Neural progenitor cell (in vitro differentiated cells): ENCODE measurements at regions not wholly inside any gene's neighbourhood (a gene's known extent, or its start where the extent isn't known, plus 50 kb on each side); places are given as distances from the start of the nearest gene placed in this dataset.
A peak's percentile ranks its signal among the peaks of the same experiment; 100 is the strongest.

Experiments
- DNase-seq: peaks from one replicate; pipeline ENCODE4 v3.0.0-alpha.2; 2016; ENCODE audit warnings: low spot score
- H2AFZ ChIP-seq: fragments of 200-600 bp; sonication (generic); replicated peaks from 2 replicates; pipeline ENCODE4 v1.6.1; 2016; ENCODE audit warnings: antibody characterized with exemption
- H3F3A ChIP-seq: fragments of 200-600 bp; sonication (generic); 2 replicates; pipeline ENCODE4 v1.6.1; 2016; ENCODE audit warnings: antibody characterized with exemption, low read depth
- H3K27ac ChIP-seq: fragments of 200-600 bp; sonication (generic); 2 replicates; pipeline ENCODE4 v1.5.1; 2016; ENCODE audit warnings: mild to moderate bottlenecking
- H3K27me3 ChIP-seq: fragments of 200-600 bp; sonication (generic); 2 replicates; pipeline ENCODE4 v1.6.1; 2016; ENCODE audit warnings: mild to moderate bottlenecking, moderate library complexity
- H3K36me3 ChIP-seq: fragments of 200-600 bp; sonication (generic); 2 replicates; pipeline ENCODE4 v1.5.1; 2016
- H3K4me1 ChIP-seq: fragments of 200-600 bp; sonication (generic); 2 replicates; pipeline ENCODE4 v1.6.1; 2016; ENCODE audit warnings: mixed run types
- H3K4me2 ChIP-seq: fragments of 200-600 bp; sonication (generic); 2 replicates; pipeline ENCODE4 v1.6.1; 2016
- H3K4me3 ChIP-seq: fragments of 200-600 bp; sonication (generic); 2 replicates; pipeline ENCODE4 v1.5.1; 2016
- H3K79me2 ChIP-seq: fragments of 200-600 bp; sonication (generic); 2 replicates; pipeline ENCODE4 v1.6.1; 2016; ENCODE audit warnings: low read depth
- H3K9ac ChIP-seq: fragments of 200-600 bp; sonication (generic); 2 replicates; pipeline ENCODE4 v1.6.1; 2016
- H3K9me3 ChIP-seq: fragments of 200-600 bp; sonication (generic); 2 replicates; pipeline ENCODE4 v1.5.1; 2016; ENCODE audit warnings: low read depth
- H4K20me1 ChIP-seq: fragments of 200-600 bp; sonication (generic); 2 replicates; pipeline ENCODE4 v1.6.1; 2016; ENCODE audit warnings: low read depth
- H3K27ac Mint-ChIP-seq: 3 replicates; pipeline ENCODE4 v1.8.0; 2021; ENCODE audit warnings: mixed read lengths
- H3K27me3 Mint-ChIP-seq: 2 replicates; pipeline ENCODE4 v1.8.0; 2022; ENCODE audit warnings: low read depth, mild to moderate bottlenecking, inconsistent platforms, moderate library complexity, mixed read lengths; ENCODE audit not compliant: insufficient read depth
- H3K36me3 Mint-ChIP-seq: 3 replicates; pipeline ENCODE4 v1.8.0; 2021; ENCODE audit warnings: mixed read lengths
- H3K4me1 Mint-ChIP-seq: 3 replicates; pipeline ENCODE4 v1.8.0; 2021; ENCODE audit warnings: mixed read lengths
- H3K4me3 Mint-ChIP-seq: 3 replicates; pipeline ENCODE4 v1.8.0; 2021; ENCODE audit warnings: mild to moderate bottlenecking, moderate library complexity, mixed read lengths
- H3K9me3 Mint-ChIP-seq: 3 replicates; pipeline ENCODE4 v1.8.0; 2020; ENCODE audit warnings: mixed read lengths
- CTCF ChIP-seq: fragments of 200-600 bp; sonication (generic); IDR thresholded peaks from 2 replicates; pipeline ENCODE4 v1.5.1; 2017; ENCODE audit warnings: antibody characterized with exemption, mild to moderate bottlenecking
- EZH2 ChIP-seq: fragments of 200-600 bp; sonication (generic); IDR thresholded peaks from 2 replicates; pipeline ENCODE4 v1.6.1; 2017; ENCODE audit warnings: antibody characterized with exemption, mild to moderate bottlenecking, moderate library complexity
- EZH2phosphoT487 ChIP-seq: fragments of 200-600 bp; sonication (generic); IDR thresholded peaks from 2 replicates; pipeline ENCODE4 v1.6.1; 2017; ENCODE audit warnings: antibody characterized with exemption

- DNase-seq = peak; percentile 5
- Mint-ChIP-seq H3K36me3 (no peaks in the 10 kb centered on the region), H3K4me3 (no peak overlapping the region), H3K9me3 (no peaks in the 10 kb centered on the region), H3K27ac (no peak overlapping the region), H3K27me3 (no peaks in the 10 kb centered on the region), H3K4me1 (no peaks in the 10 kb centered on the region)
- no peak for TF ChIP-seq EZH2
- TF ChIP-seq CTCF = no peak
- no peak for TF ChIP-seq EZH2phosphoT487
- H3K9me3 ChIP-seq = no peaks in the 10 kb centered on the region
- no peaks in the 10 kb centered on the region for H3K36me3 ChIP-seq
- no peak overlapping the region for H3K27ac ChIP-seq
- no peaks in the 10 kb centered on the region for H3F3A ChIP-seq
- H2AFZ ChIP-seq = no peak overlapping the region
- H3K4me1 ChIP-seq = no peaks in the 10 kb centered on the region
- no peaks in the 10 kb centered on the region for H3K27me3 ChIP-seq
- no peak overlapping the region for H3K4me2 ChIP-seq
- H3K79me2 ChIP-seq = no peaks in the 10 kb centered on the region
- no peak overlapping the region for H3K9ac ChIP-seq
- H4K20me1 ChIP-seq = no peaks in the 10 kb centered on the region
- no peak overlapping the region for H3K4me3 ChIP-seq
Measured at GRCh38 chr14:42687421-42687820, 1080.7 kb downstream of the LRFN5 start.

- Histone ChIP-seq H3K9me3 (no peaks in the 10 kb centered on the region), H2AFZ (no peak overlapping the region), H3K4me3 (no peak overlapping the region), H3K27me3 (no peaks in the 10 kb centered on the region), H3F3A (no peaks in the 10 kb centered on the region), H3K9ac (no peak overlapping the region), H3K4me2 (no peak overlapping the region), H3K4me1 (no peaks in the 10 kb centered on the region), H3K36me3 (no peaks in the 10 kb centered on the region), H4K20me1 (no peaks in the 10 kb centered on the region), H3K79me2 (no peaks in the 10 kb centered on the region), H3K27ac (no peak overlapping the region)
- H3K27ac Mint-ChIP-seq = no peak overlapping the region
- no peaks in the 10 kb centered on the region for H3K9me3 Mint-ChIP-seq
- no peak overlapping the region for H3K4me3 Mint-ChIP-seq
- no peak for TF ChIP-seq CTCF
- no peak for TF ChIP-seq EZH2
- no peak for TF ChIP-seq EZH2phosphoT487
- no peaks in the 10 kb centered on the region for H3K4me1 Mint-ChIP-seq
- H3K27me3 Mint-ChIP-seq = no peaks in the 10 kb centered on the region
- DNase-seq = no peak
- no peaks in the 10 kb centered on the region for H3K36me3 Mint-ChIP-seq
Measured at GRCh38 chr14:42683707-42684106, 1077.0 kb downstream of the LRFN5 start.

GRCh38 chr14:42676636-42677035 lies 1070.0 kb downstream of the LRFN5 start:
- H3K27ac Mint-ChIP-seq = no peak overlapping the region
- H3K27me3 ChIP-seq = no peaks in the 10 kb centered on the region
- no peak for DNase-seq
- H3K4me1 Mint-ChIP-seq = no peaks in the 10 kb centered on the region
- no peak overlapping the region for H3K4me3 Mint-ChIP-seq
- no peaks in the 10 kb centered on the region for H3K4me1 ChIP-seq
- no peak overlapping the region for H3K4me3 ChIP-seq
- H3K36me3 ChIP-seq = no peaks in the 10 kb centered on the region
- H4K20me1 ChIP-seq = no peaks in the 10 kb centered on the region
- no peaks in the 10 kb centered on the region for H3K36me3 Mint-ChIP-seq
- no peaks in the 10 kb centered on the region for H3K79me2 ChIP-seq
- no peaks in the 10 kb centered on the region for H3K9me3 Mint-ChIP-seq
- no peak overlapping the region for H3K9ac ChIP-seq
- H3K27me3 Mint-ChIP-seq = no peaks in the 10 kb centered on the region
- no peak overlapping the region for H2AFZ ChIP-seq
- no peak overlapping the region for H3K27ac ChIP-seq
- no peak overlapping the region for H3K4me2 ChIP-seq
- no peaks in the 10 kb centered on the region for H3K9me3 ChIP-seq
- H3F3A ChIP-seq = no peaks in the 10 kb centered on the region
- TF ChIP-seq EZH2phosphoT487 = no peak

GRCh38 chr14:42673963-42674362 lies 1067.3 kb downstream of the LRFN5 start:
- Histone ChIP-seq H3K27me3 (no peaks in the 10 kb centered on the region), H3K36me3 (no peaks in the 10 kb centered on the region), H3K9me3 (no peaks in the 10 kb centered on the region), H3K79me2 (no peaks in the 10 kb centered on the region), H3F3A (no peaks in the 10 kb centered on the region), H3K9ac (no peak overlapping the region), H3K4me1 (no peaks in the 10 kb centered on the region), H3K4me2 (no peak overlapping the region), H2AFZ (no peak overlapping the region), H3K27ac (no peak overlapping the region), H4K20me1 (no peaks in the 10 kb centered on the region), H3K4me3 (no peak overlapping the region)
- Mint-ChIP-seq H3K27ac (no peak overlapping the region), H3K9me3 (no peaks in the 10 kb centered on the region), H3K4me1 (no peaks in the 10 kb centered on the region), H3K36me3 (no peaks in the 10 kb centered on the region), H3K4me3 (no peak overlapping the region), H3K27me3 (no peaks in the 10 kb centered on the region)
- DNase-seq = no peak
- no peak for TF ChIP-seq EZH2phosphoT487
- TF ChIP-seq CTCF = no peak
- TF ChIP-seq EZH2 = no peak
